ENCODE measurements at regions not wholly inside any gene's neighbourhood (a gene's known extent, or its start where the extent isn't known, plus 50 kb on each side); places are given as distances from the start of the nearest gene placed in this dataset.

DNA sequence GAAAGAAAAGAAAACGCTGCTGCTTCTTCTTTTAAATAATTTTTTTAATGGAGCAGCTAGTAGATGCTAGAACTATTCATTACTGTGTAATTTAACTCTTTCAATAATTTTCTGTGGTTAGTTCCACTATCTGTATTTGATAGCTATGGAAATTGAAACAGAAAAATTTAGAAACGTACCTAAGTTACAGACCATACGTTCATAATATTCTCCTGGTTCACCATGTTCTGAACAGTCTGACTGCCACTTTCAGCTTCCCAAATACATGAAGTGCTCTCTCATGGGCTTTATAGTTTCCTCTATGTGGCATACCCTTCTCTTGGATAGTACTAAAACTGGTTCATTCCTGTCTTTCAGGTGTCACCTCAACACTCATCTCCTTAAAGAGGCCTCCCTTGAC, 508.0 kb downstream of the MDFIC start:
- TF ChIP-seq, protein P1, sequence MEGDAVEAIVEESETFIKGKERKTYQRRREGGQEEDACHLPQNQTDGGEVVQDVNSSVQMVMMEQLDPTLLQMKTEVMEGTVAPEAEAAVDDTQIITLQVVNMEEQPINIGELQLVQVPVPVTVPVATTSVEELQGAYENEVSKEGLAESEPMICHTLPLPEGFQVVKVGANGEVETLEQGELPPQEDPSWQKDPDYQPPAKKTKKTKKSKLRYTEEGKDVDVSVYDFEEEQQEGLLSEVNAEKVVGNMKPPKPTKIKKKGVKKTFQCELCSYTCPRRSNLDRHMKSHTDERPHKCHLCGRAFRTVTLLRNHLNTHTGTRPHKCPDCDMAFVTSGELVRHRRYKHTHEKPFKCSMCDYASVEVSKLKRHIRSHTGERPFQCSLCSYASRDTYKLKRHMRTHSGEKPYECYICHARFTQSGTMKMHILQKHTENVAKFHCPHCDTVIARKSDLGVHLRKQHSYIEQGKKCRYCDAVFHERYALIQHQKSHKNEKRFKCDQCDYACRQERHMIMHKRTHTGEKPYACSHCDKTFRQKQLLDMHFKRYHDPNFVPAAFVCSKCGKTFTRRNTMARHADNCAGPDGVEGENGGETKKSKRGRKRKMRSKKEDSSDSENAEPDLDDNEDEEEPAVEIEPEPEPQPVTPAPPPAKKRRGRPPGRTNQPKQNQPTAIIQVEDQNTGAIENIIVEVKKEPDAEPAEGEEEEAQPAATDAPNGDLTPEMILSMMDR (IDR thresholded peaks at IDR 0.05; ENCODE audit: low read depth, low read length, poor library complexity, severe bottlenecking), result no peak
- no peak for TF ChIP-seq EZH2phosphoT487 (IDR thresholded peaks at IDR 0.05; ENCODE audit: borderline replicate concordance, low read length)
